H1 (cell line): ENCODE measurements at regions not wholly inside any gene's neighbourhood (a gene's known extent, or its start where the extent isn't known, plus 50 kb on each side); places are given as distances from the start of the nearest gene placed in this dataset.
"Not testable (repeated sequence)": the region's sequence is repeated elsewhere in the genome, so short reads cannot be mapped to it uniquely, and the experiment has no call there.

Experiments
- CTCF ChIA-PET: fragments of 300-600 bp; sonication (Branson Sonifier 250); formaldehyde crosslinking; loops from one replicate; lab custom pipeline; 2021; ENCODE audit not compliant: partially characterized antibody; lab: Charles Lee
- POLR2A ChIA-PET: fragments of 300-600 bp; sonication (Branson Sonifier 250); formaldehyde crosslinking; loops from one replicate; lab custom pipeline; 2021; ENCODE audit warnings: inconsistent platforms; ENCODE audit not compliant: partially characterized antibody; lab: Charles Lee
- DNase-seq, 2 experiments: peaks; one replicate each; pipeline versions ENCODE4 v3.0.0 to v3.0.0-alpha.2; 2010 to 2022; ENCODE audit warnings: low spot score in 2 of 2, low read depth in 1 of 2, mixed read lengths in 1 of 2
- FAIRE-seq: peaks from 2 replicates; lab custom pipeline; 2011; peaks lifted over from hg19 to GRCh38; lab: Jason Lieb, UNC
- H2AFZ ChIP-seq: 2 replicates; pipeline ENCODE4 v1.8.1; 2012; ENCODE audit warnings: low read length, inconsistent platforms
- H2AK5ac ChIP-seq: 2 replicates; pipeline ENCODE4 v1.6.1; 2013; ENCODE audit warnings: low read depth, low read length
- H2BK120ac ChIP-seq: replicated peaks from 2 replicates; pipeline ENCODE3; 2013; ENCODE audit warnings: low read depth, low read length, inconsistent platforms
- H2BK12ac ChIP-seq: 2 replicates; pipeline ENCODE4 v1.6.1; 2013; ENCODE audit warnings: low read depth, low read length
- H2BK15ac ChIP-seq: 2 replicates; pipeline ENCODE4 v1.6.1; 2013; ENCODE audit warnings: low read length
- H2BK20ac ChIP-seq: 2 replicates; pipeline ENCODE4 v1.6.1; 2013; ENCODE audit warnings: low read length
- H2BK5ac ChIP-seq: 2 replicates; pipeline ENCODE4 v1.6.1; 2013; ENCODE audit warnings: low read depth, low read length
- H3K14ac ChIP-seq: 2 replicates; pipeline ENCODE4 v1.6.1; 2013; ENCODE audit warnings: inconsistent platforms; ENCODE audit not compliant: insufficient read length
- H3K18ac ChIP-seq: 2 replicates; pipeline ENCODE4 v1.6.1; 2013; ENCODE audit warnings: low read length; ENCODE audit errors: extremely low read depth
- H3K23ac ChIP-seq: 2 replicates; pipeline ENCODE4 v1.6.1; 2013; ENCODE audit warnings: inconsistent platforms; ENCODE audit not compliant: insufficient read length
- H3K23me2 ChIP-seq: 2 replicates; pipeline ENCODE4 v1.6.1; 2013; ENCODE audit warnings: low read depth, low read length
- H3K27ac ChIP-seq: 2 replicates; pipeline ENCODE4 v1.6.1; 2011; ENCODE audit warnings: low read depth, low read length, inconsistent platforms
- H3K27me3 ChIP-seq, 4 experiments: replicated peaks in 1 of 4; 1 replicate in 1 of 4; 2 replicates in 3 of 4; pipeline versions ENCODE4 v1.6.1 to v1.8.1; 2011 to 2013; ENCODE audit warnings: low read length in 3 of 4, mild to moderate bottlenecking in 3 of 4, inconsistent platforms in 2 of 4, mixed read lengths in 2 of 4, moderate library complexity in 1 of 4; ENCODE audit not compliant: control insufficient read depth in 3 of 4, insufficient read depth in 3 of 4; ENCODE audit errors: extremely low read depth in 1 of 4
- H3K36me3 ChIP-seq, 4 experiments: 2 replicates each; pipeline versions ENCODE4 v1.6.1 to v1.8.1; 2011 to 2013; ENCODE audit warnings: mild to moderate bottlenecking in 4 of 4, low read length in 3 of 4, moderate library complexity in 2 of 4, control low read depth in 1 of 4, inconsistent platforms in 1 of 4; ENCODE audit not compliant: insufficient read depth in 4 of 4, control insufficient read depth in 2 of 4
- H3K4ac ChIP-seq: replicated peaks from 2 replicates; pipeline ENCODE3; 2013; ENCODE audit warnings: low read length, low read depth, mixed read lengths, inconsistent platforms; ENCODE audit not compliant: insufficient read length
- H3K4me1 ChIP-seq, 4 experiments: replicated peaks in 1 of 4; 1 replicate in 1 of 4; 2 replicates in 3 of 4; pipeline versions ENCODE4 v1.6.1 to v1.8.1; 2011 to 2013; ENCODE audit warnings: low read length in 3 of 4, inconsistent platforms in 2 of 4, mixed read lengths in 1 of 4; ENCODE audit not compliant: insufficient read depth in 4 of 4, control insufficient read depth in 3 of 4
- H3K4me2 ChIP-seq, 2 experiments: 2 replicates each; pipeline versions ENCODE4 v1.6.1 to v1.8.1; 2011 to 2013; ENCODE audit warnings: low read depth in 2 of 2, low read length in 2 of 2, control low read depth in 1 of 2, inconsistent platforms in 1 of 2, mild to moderate bottlenecking in 1 of 2; ENCODE audit not compliant: insufficient read depth in 1 of 2
- H3K4me3 ChIP-seq, 4 experiments: fragments of 200-600, 300-600 bp in 1 of 4; sonication (generic), shearing (Covaris generic), sonication (Bioruptor Twin) in 1 of 4; 2 replicates each; pipeline versions ENCODE4 v1.5.1 to v1.8.1; 2011 to 2016; ENCODE audit warnings: low read length in 4 of 4, low read depth in 3 of 4, control low read depth in 2 of 4, inconsistent platforms in 2 of 4, mild to moderate bottlenecking in 2 of 4, mixed read lengths in 1 of 4, moderate library complexity in 1 of 4; ENCODE audit not compliant: insufficient read depth in 2 of 4; ENCODE audit errors: extremely low read depth in 1 of 4
- H3K56ac ChIP-seq: replicated peaks from 2 replicates; pipeline ENCODE3; 2013; ENCODE audit warnings: low read depth, mild to moderate bottlenecking, mixed read lengths, low read length, inconsistent platforms; ENCODE audit not compliant: insufficient read length
- H3K79me1 ChIP-seq: 2 replicates; pipeline ENCODE4 v1.6.1; 2013; ENCODE audit warnings: low read depth, low read length, control low read depth
- H3K79me2 ChIP-seq, 2 experiments: 2 replicates each; pipeline versions ENCODE4 v1.6.1 to v1.8.1; 2012 to 2013; ENCODE audit warnings: low read length in 2 of 2, mild to moderate bottlenecking in 2 of 2, inconsistent platforms in 1 of 2; ENCODE audit not compliant: insufficient read depth in 2 of 2, control insufficient read depth in 1 of 2
- H3K9ac ChIP-seq, 4 experiments: replicated peaks in 1 of 4; 1 replicate in 1 of 4; 2 replicates in 3 of 4; pipeline versions ENCODE4 v1.6.1 to v1.8.1; 2011 to 2013; ENCODE audit warnings: low read depth in 3 of 4, low read length in 3 of 4, control low read depth in 2 of 4, mild to moderate bottlenecking in 2 of 4, moderate library complexity in 2 of 4, inconsistent platforms in 1 of 4; ENCODE audit errors: extremely low read depth in 1 of 4
- H3K9me3 ChIP-seq, 2 experiments: 2 replicates each; pipeline versions ENCODE4 v1.6.1 to v1.8.1; 2012 to 2013; ENCODE audit warnings: mild to moderate bottlenecking in 2 of 2, moderate library complexity in 2 of 2, control low read depth in 1 of 2, inconsistent platforms in 1 of 2, low read depth in 1 of 2, low read length in 1 of 2, mixed read lengths in 1 of 2; ENCODE audit not compliant: insufficient read depth in 2 of 2
- H4K20me1 ChIP-seq, 2 experiments: replicated peaks in 1 of 2; 2 replicates each; pipeline versions ENCODE3 to v1.8.1; 2011 to 2013; ENCODE audit warnings: inconsistent platforms in 2 of 2, low read length in 2 of 2, mild to moderate bottlenecking in 1 of 2; ENCODE audit not compliant: insufficient read depth in 2 of 2, control insufficient read depth in 1 of 2
- H4K5ac ChIP-seq: 2 replicates; pipeline ENCODE4 v1.6.1; 2013; ENCODE audit warnings: low read length, low read depth, mixed read lengths, inconsistent platforms; ENCODE audit not compliant: insufficient read length
- H4K8ac ChIP-seq: 2 replicates; pipeline ENCODE4 v1.8.0; 2013; ENCODE audit warnings: mild to moderate bottlenecking, moderate library complexity, low read length, inconsistent platforms; ENCODE audit not compliant: insufficient read depth; ENCODE audit errors: extremely low read depth
- H4K91ac ChIP-seq: replicated peaks from 2 replicates; pipeline ENCODE3; 2013; ENCODE audit warnings: low read length, mixed read lengths, inconsistent platforms; ENCODE audit not compliant: insufficient read length
- WGBS, 2 experiments: shearing (Covaris generic) in 1 of 2; methylation state at CpG; one replicate each; pipeline versions ENCODE4 v1.1.6 to v1.1.7; 2013 to 2015; ENCODE audit warnings: low lambda C conversion rate in 2 of 2, mixed read lengths in 2 of 2, inconsistent platforms in 1 of 2, low coverage in 1 of 2, missing lambda C conversion rate in 1 of 2; ENCODE audit not compliant: insufficient replicate concordance in 2 of 2, insufficient coverage in 1 of 2, insufficient read length in 1 of 2; ENCODE audit errors: extremely low coverage in 1 of 2, missing lambda C conversion rate in 1 of 2; 5-methylcytosine and 5-hydroxymethylcytosine counted together

DNA sequence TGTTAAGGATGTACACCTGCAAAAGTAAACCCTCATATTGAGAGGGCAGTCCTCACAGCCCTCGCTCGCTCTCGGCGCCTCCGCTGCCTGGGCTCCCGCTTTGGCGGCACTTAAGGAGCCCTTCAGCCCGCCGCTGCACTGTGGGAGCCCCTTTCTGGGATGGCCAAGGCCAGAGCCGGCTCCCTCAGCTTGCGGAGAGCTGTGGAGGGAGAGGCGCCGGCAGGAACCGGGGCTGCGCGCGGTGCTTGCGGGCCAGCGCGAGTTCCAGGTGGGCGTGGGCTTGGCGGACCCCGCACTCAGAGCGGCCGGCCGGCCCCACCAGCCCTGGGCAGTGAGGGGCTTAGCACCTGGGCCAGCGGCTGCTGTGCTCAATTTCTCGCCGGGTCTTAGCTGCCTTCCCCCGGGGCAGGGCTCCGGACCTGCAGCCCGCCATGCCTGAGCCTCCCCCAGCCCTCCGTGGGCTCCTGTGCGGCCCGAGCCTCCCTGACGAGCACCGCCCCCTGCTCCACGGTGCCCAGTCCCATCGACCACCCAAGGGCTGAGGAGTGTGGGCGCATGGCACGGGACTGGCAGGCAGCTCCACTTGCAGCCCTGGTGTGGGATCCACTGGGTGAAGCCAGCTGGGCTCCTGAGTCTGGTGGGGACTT lies 259.4 kb downstream of the KTN1 start:
- CTCF ChIA-PET, result not testable (repeated sequence)

More for the DNA sequence above, 259.4 kb downstream of the KTN1 start:
- POLR2A ChIA-PET, H2BK20ac ChIP-seq, H3K23me2 ChIP-seq, H3K4me2 ChIP-seq, H2BK120ac ChIP-seq, H4K8ac ChIP-seq, H3K18ac ChIP-seq, H2AFZ ChIP-seq, H4K91ac ChIP-seq, DNase-seq, H3K56ac ChIP-seq, H3K9ac ChIP-seq, H3K23ac ChIP-seq, H3K4ac ChIP-seq, H4K5ac ChIP-seq, H3K36me3 ChIP-seq, H2AK5ac ChIP-seq, H2BK15ac ChIP-seq, H3K79me2 ChIP-seq, H3K27me3 ChIP-seq, H2BK5ac ChIP-seq, H3K4me3 ChIP-seq, H3K79me1 ChIP-seq, FAIRE-seq, H3K14ac ChIP-seq, H3K4me1 ChIP-seq, H4K20me1 ChIP-seq, H2BK12ac ChIP-seq, H3K9me3 ChIP-seq, H3K27ac ChIP-seq: not testable (repeated sequence)
- 92% methylated on average over 9 of the region's 41 CpGs; no CpG with 5 or more reads in 1 of the 2 experiments for WGBS, 2 experiments
